Left hindlimb (tissue), 1 donor: ENCODE measurements at regions not wholly inside any gene's neighbourhood (a gene's known extent, or its start where the extent isn't known, plus 50 kb on each side); places are given as distances from the start of the nearest gene placed in this dataset.

ENCODE experiments used
- DNase-seq: peaks from one replicate; pipeline ENCODE4 v3.0.0-alpha.2; 2018

- no peak for DNase-seq
These were observed 321.7 kb downstream of the ANKRD50 start for GRCh38 chr4:124390861-124391260.

DNA sequence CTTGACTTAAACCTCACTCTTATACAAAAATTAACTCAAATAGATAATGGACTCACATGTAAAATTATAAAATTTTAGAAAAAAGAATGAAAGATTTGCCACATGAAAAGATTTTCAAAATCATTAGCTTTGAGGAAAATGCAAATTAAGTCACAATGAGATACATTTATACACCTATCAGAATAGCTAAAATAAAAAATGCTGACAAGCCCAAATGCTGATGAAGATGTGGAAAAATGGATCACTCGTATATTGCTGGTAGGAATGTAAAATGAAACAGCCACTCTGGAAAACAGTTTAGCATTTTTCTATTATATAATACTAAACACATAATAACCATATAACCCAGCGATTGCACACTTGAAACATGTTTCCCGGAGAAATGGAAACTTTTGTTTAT lies 316.2 kb downstream of the ANKRD50 start:
- no peak for DNase-seq

- no peak for DNase-seq
These were observed 310.9 kb downstream of the ANKRD50 start for GRCh38 chr4:124401606-124402005.

GRCh38 chr4:124409044-124409443 lies 303.5 kb downstream of the ANKRD50 start:
- no peak for DNase-seq

DNA sequence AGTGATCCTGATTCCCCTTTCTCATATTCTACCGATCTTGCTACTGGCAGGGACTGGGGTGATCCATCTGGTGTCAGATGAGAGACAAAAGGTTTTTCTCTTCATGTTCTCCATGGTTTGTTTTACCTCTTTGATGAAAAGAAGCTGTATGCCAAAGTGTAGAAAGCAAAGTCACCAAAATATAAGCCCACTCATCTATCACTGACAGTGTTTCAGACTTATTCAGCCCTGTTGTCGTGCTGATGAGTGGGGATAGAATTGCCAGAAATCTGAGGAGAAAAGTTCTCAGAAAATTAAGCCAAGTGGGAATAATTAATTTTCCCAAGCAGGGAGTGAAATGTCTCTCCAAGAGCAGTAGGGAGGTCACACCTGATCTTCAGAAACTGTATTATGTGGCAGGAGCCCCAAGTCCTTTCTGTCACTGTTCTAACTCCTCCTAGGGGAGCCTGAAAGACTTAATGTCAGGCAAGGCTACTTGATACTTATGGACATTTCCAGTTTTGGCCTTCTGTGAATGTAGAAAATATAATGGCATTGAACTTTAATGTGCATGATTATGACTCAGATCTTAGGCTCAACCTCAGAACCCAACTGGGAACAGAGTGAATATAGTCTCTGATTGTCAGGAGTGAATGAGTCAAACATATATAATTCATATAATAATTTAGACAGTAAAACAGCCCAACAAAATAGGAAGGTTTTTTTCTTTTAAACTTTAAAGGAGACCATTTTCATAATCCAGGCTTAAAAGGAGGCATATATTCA lies 298.1 kb downstream of the ANKRD50 start:
- DNase-seq: no peak

GRCh38 chr4:124415146-124415545 lies 297.4 kb downstream of the ANKRD50 start:
- DNase-seq: peak; percentile 35

DNA sequence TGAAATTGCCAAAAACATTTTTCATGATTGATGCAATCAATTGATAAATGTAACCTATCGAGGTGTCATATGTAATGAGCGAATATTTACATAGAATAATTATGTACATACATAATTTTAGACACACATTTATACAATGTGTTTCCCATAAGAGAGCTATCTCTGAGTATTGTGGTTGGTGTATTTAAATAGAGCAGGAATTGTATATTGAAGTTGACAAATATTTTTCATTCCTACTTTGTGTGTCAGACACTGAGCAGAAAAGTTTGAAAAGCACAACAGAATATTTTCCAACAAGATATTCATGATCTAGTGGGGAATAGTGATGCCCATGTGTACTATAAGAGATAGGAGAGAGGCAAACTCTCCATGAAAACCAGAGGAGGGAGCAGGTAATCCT lies 295.2 kb downstream of the ANKRD50 start:
- no peak for DNase-seq

DNA sequence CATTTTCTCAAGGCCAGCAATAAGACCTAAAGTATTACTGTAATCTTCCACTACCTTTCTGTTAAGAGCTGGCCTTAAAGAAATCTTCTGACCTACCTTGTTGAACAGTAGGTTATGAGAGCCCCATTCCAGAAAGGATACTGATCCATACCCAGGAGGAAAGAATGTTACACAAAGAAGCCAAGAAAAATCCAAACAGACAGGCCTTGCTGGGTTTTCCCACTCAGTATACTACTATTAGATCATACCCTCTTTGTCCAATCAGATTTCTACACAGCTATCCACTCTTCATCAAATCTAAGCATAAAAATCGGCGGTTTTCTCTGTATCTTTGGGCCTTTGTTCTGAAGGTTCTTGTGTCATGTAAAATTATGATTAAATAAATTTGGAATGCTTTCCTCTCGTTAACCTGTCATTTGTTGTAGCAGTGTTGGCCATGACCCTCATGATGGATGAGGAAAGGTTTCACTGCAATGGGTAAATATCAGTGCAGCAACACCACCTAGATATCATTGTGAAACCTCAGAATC lies 292.3 kb downstream of the ANKRD50 start:
- no peak for DNase-seq

DNA sequence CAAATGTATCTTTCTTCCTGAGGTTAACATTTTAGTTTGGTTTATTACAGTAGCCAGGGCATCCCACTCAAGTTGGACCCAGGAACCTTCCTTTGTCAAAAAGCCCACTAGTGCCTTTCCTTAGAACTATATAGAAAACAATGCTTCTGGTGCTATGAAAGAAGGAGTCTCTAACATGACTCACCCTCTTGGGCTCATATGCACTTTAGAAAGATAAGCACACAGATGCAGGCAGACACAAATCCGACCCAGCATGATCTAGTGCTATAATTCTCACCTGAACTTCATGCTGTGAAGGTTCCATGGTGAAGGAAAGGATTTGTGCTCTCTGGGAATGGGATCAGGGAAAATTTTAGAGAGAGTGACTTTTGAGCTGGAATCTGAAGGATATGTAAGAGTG lies 289.4 kb downstream of the ANKRD50 start:
- DNase-seq: no peak

DNA sequence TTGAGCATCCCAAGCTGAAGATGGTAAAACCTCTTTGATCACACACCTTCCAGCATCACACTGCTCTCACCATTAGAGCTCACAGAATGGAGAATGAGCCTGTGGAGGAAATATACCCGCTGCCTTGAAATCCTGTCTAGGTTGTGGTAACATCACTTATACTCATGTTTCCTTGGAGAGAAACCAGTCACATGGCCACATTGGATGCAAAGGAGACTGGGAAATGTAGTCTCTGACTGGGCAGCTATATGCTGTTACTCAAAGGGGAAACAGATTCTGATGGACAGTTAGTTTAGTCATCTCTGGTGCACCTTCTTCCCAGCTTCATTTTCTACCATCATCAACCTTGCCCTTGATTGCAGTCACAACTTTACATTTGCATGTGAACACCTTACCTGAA lies 286.3 kb downstream of the ANKRD50 start:
- no peak for DNase-seq

DNA sequence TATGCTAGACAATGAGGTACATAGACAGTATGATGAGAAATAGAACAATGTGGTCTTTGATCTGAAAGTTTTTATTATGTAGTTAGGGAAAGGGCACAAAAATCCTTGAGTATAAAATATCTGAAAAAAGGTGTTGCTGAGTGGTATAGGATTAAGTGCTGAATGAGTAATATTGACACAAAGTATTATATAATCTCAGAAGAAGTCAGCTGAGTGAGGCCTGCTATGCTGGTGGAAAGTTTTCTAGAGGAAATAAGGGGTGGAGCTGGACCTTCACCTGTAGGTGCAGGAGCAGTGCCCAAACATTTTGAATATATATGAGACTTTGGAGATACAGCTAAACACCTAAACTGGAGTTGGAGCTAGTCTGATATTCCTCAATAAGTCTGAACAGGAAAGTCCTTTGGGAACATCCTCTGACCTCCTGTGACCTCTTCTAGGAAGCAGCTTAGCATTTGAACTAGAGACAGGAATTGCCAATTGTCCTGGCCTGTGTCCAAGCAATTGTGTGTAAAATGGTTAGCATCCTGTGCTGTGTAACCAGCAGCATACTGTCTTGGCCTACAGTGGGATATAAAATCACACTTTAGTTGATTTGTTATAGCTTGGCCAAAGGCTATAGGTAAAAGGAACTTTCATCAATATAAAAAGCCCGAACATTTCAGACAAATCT lies 285.3 kb downstream of the ANKRD50 start:
- DNase-seq: no peak

DNA sequence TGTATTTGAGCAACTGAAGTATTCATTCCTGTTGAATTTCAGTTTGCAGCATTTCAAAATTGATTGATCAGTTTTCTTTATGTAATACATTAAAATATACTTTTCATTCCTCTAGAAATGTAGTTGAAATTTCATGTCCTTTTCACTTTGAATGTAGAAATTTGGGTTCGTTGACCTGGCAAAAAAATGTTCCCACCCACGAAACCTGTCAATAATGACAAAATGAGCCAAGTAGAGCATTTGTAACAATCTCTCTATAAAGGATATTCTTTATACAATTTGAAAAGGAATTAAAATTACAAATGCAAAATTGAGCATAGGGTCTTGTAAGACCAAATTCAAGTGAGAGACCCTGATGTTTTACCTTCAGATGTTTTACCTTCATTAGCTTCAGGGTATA lies 283.9 kb downstream of the ANKRD50 start:
- no peak for DNase-seq

- no peak for DNase-seq
These were observed 282.7 kb downstream of the ANKRD50 start for GRCh38 chr4:124429746-124430250.

GRCh38 chr4:124431653-124432192 lies 280.8 kb downstream of the ANKRD50 start:
- no peak for DNase-seq

DNA sequence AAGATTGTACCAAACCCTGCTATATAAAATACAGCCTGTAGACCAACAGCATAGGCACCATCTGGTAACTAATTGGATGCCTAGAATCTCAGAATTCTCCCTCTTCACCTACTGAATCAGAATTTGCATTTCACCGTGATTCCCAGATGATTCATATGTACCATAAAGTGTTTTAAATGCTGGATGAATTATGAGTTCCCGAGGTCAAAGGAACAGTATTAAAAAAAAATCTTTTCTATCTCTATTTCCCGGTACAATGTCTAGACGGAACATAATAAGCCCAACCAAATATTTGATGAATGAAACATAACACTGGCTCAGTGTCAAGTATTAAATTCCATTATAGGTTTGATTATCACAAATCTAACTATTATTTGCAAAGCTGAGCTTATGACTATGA lies 280.0 kb downstream of the ANKRD50 start:
- no peak for DNase-seq

GRCh38 chr4:124433044-124433443 lies 279.5 kb downstream of the ANKRD50 start:
- no peak for DNase-seq

DNA sequence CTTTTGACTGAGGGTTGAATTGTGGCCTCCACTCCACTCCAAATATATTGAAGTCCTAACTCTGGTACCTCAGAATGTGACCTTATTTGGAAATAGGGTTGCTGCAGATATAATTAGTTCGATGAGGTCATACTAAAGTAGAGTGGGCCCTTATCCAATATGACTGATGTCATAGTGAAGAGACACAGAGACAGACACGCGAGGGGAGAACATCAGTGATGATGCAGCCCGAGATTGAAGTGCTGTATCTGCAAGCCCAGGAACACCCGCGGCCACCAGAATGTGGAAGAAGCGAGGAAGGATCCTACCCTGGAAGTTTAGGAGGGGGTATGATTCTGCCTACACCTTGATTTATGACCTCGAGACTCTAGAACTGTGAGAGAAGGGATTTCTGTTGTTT lies 279.0 kb downstream of the ANKRD50 start:
- DNase-seq: no peak

- no peak for DNase-seq
These were observed 277.1 kb downstream of the ANKRD50 start for GRCh38 chr4:124435274-124435950.

DNA sequence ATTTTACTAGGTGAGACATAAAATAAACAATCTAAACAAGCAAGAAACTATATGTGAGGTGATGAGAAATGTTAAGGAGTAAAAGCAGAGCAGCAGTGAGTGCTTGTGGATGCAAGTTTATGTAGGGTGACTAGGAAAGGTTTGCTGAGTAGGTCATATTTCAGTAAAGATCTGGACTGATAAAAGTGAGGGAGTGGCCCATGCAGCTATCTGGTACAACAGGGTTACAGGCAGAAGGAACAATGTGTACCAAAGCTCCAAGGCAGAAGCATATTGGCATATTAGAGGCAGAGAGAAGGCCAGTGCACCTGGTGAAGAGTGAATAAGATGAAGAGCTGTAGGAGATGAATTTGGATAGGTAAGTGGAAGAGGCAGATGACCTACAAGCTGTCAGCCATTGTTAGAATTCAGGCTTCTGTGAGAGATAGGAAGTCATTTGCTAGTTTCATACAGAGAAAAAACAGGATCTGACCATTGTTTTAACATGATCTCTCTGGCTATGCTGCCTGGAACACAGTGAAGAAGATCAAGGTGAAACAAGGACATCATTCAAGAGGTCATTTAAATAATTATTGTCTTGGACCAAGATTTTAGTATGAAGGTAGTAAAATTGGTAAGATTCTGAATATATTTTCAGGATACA lies 274.6 kb downstream of the ANKRD50 start:
- no peak for DNase-seq

DNA sequence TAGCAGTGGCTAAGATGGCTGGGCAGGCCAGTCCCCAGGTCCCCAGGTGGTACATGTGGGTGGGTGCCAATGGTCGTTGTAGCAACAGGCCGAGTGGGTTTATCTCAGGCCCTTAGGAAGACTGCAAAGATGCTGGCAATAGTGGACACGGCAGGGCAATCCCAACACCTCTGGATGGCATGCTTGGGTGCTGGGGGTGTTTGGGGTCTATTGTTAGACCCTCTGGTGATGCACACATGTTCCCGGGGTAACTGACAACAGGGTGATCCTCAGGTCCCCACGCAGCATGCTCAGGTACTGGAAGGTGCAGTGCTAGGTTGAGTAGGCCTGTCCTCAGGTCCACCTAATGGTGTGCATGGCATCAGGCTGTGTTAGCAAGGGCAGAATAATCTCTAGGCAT lies 267.5 kb downstream of the ANKRD50 start:
- no peak for DNase-seq

DNA sequence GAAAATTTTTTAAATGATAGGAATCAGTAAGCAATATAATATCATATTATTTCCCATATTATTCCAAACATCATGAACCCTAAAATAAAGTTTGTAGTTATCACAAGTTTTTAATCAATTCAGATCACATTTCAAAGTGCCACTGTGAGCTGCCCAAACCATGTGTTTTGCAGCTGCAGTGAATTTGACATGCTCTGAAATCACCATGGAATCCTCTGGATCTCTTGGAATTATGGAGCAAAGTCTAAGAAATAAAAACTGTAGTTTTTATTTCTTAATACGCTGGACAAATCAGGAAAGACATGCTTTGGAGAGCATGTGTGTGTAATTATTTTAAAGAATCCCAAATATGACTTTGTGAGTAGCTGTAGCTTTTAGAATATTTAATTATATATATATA lies 262.7 kb downstream of the ANKRD50 start:
- DNase-seq: no peak

DNA sequence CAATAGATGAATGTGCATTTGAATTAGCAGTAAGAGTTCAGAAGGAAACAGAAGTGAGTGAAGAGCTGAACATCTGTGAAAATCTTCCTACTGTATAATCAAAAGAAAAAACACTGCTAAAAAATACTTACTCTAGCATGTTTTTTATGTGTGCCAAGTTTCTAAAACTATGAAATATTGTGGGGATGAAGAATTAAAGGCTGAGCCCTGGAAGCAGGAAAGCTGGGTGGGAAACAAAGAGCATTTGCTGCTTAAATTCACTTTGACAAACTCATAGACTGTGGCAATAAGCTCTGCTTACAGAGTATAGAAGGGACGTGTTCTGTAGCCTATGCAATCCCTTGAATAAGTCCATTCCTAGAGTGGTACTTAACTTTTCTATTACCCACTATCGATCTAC lies 261.7 kb downstream of the ANKRD50 start:
- no peak for DNase-seq

GRCh38 chr4:124454772-124455270 lies 257.7 kb downstream of the ANKRD50 start:
- no peak for DNase-seq
